A673 (cell line): ENCODE measurements at regions not wholly inside any gene's neighbourhood (a gene's known extent, or its start where the extent isn't known, plus 50 kb on each side); places are given as distances from the start of the nearest gene placed in this dataset.
"Not testable (repeated sequence)": the region's sequence is repeated elsewhere in the genome, so short reads cannot be mapped to it uniquely, and the experiment has no call there.

Experiments
- BruUV-seq: library from RNA; stranded (reverse); fragments of 400-500 nt; replicated peaks from 2 replicates; lab custom pipeline; 2021; lab: Mats Ljungman, UMichigan
- CTCF ChIA-PET: fragments of 300-600 bp; sonication (Branson Sonifier 250); formaldehyde crosslinking; loops from one replicate; lab custom pipeline; 2022; ENCODE audit warnings: antibody characterized with exemption; lab: Charles Lee
- POLR2A ChIA-PET: fragments of 300-600 bp; sonication (Branson Sonifier 250); formaldehyde crosslinking; loops from one replicate; lab custom pipeline; 2022; ENCODE audit warnings: antibody characterized with exemption; ENCODE audit not compliant: low non-redundant PET; lab: Charles Lee
- DNase-seq: peaks from one replicate; pipeline ENCODE4 v3.0.0-alpha.2; 2015; ENCODE audit warnings: low spot score
- H3K27ac ChIP-seq: fragments of 200-600 bp; sonication (generic); 2 replicates; pipeline ENCODE4 v1.5.1; 2016; ENCODE audit warnings: mixed run types, low read depth, mild to moderate bottlenecking, mixed read lengths, antibody characterized with exemption, low read length; ENCODE audit not compliant: poor library complexity, severe bottlenecking
- H3K27me3 ChIP-seq: fragments of 200-600 bp; sonication (generic); replicated peaks from 2 replicates; pipeline ENCODE4 v1.6.1; 2017; ENCODE audit warnings: mixed run types, low read depth, mild to moderate bottlenecking, mixed read lengths, antibody characterized with exemption, low read length; ENCODE audit not compliant: insufficient read depth, poor library complexity
- H3K36me3 ChIP-seq: fragments of 200-600 bp; sonication (generic); 2 replicates; pipeline ENCODE4 v1.6.1; 2016; ENCODE audit warnings: mixed run types, mild to moderate bottlenecking, mixed read lengths, antibody characterized with exemption, low read length; ENCODE audit not compliant: insufficient read depth, poor library complexity, severe bottlenecking
- H3K4me1 ChIP-seq: fragments of 200-600 bp; sonication (generic); 2 replicates; pipeline ENCODE4 v1.6.1; 2017; ENCODE audit warnings: mixed run types, mild to moderate bottlenecking, mixed read lengths, antibody characterized with exemption, low read length; ENCODE audit not compliant: insufficient read depth, poor library complexity, severe bottlenecking
- H3K4me3 ChIP-seq: fragments of 200-600 bp; sonication (generic); 2 replicates; pipeline ENCODE4 v1.5.1; 2016; ENCODE audit warnings: low read depth, mixed run types, mild to moderate bottlenecking, mixed read lengths, low read length; ENCODE audit not compliant: poor library complexity, severe bottlenecking
- H3K9me3 ChIP-seq: fragments of 200-600 bp; sonication (generic); 2 replicates; pipeline ENCODE4 v1.6.1; 2016; ENCODE audit warnings: mixed run types, low read depth, mild to moderate bottlenecking, mixed read lengths, antibody characterized with exemption, low read length; ENCODE audit not compliant: poor library complexity, severe bottlenecking
- CTCF ChIP-seq: fragments of 300-800, 200-600 bp; sonication (generic); conservative IDR thresholded peaks from 2 replicates; pipeline ENCODE4 v1.5.1; 2017; ENCODE audit warnings: low read depth, mild to moderate bottlenecking, antibody characterized with exemption, low read length, moderate library complexity, mixed read lengths
- EZH2 ChIP-seq: fragments of 200-600 bp; sonication (generic); IDR thresholded peaks from 2 replicates; pipeline ENCODE4 v1.6.1; 2017; ENCODE audit warnings: borderline replicate concordance, low read depth, mild to moderate bottlenecking, mixed read lengths, antibody characterized with exemption, low read length; ENCODE audit not compliant: poor library complexity, severe bottlenecking
- intact Hi-C: fragments of 100-400 bp; cut with micrococcal nuclease; formaldehyde crosslinking; loops from one replicate; pipeline ENCODE4 v1.10.0; 2022; ENCODE audit not compliant: unreplicated experiment

- no peaks in the 10 kb centered on the region for H3K36me3 ChIP-seq
- BruUV-seq = no TSS peak
- intact Hi-C loops = no loop called here
- no peaks in the 10 kb centered on the region for H3K27me3 ChIP-seq
- H3K4me1 ChIP-seq = no peaks in the 10 kb centered on the region
- POLR2A ChIA-PET = no interaction called here
- no peak overlapping the region for H3K27ac ChIP-seq
- CTCF ChIA-PET = no interaction called here
- TF ChIP-seq EZH2 = no peak
- no peak for TF ChIP-seq CTCF
- H3K4me3 ChIP-seq = no peak overlapping the region
- DNase-seq = no peak
- H3K9me3 ChIP-seq = no peaks in the 10 kb centered on the region
Measured at GRCh38 chr16:13631213-13631767, 288.7 kb upstream of the ERCC4 start.

GRCh38 chr16:13631916-13632315 is 288.0 kb upstream of the ERCC4 start:
- no TSS peak for BruUV-seq
- Histone ChIP-seq H3K4me1 (no peaks in the 10 kb centered on the region), H3K36me3 (no peaks in the 10 kb centered on the region), H3K27me3 (no peaks in the 10 kb centered on the region), H3K9me3 (no peaks in the 10 kb centered on the region), H3K4me3 (no peak overlapping the region), H3K27ac (no peak overlapping the region)
- intact Hi-C loops = no loop called here
- DNase-seq = no peak
- ChIA-PET CTCF (no interaction called here), POLR2A (no interaction called here)
- TF ChIP-seq EZH2 = no peak
- TF ChIP-seq CTCF = no peak

- BruUV-seq, intact Hi-C loops, H3K9me3 ChIP-seq, H3K27ac ChIP-seq, H3K27me3 ChIP-seq, H3K36me3 ChIP-seq, H3K4me1 ChIP-seq, CTCF ChIA-PET, POLR2A ChIA-PET, H3K4me3 ChIP-seq: not testable (repeated sequence)
- DNase-seq = peak; percentile 9
Measured at GRCh38 chr16:13632504-13632903, 287.4 kb upstream of the ERCC4 start.

- intact Hi-C loops = no loop called here
- Histone ChIP-seq H3K27me3 (no peaks in the 10 kb centered on the region), H3K27ac (no peak overlapping the region), H3K4me1 (no peaks in the 10 kb centered on the region), H3K4me3 (no peak overlapping the region), H3K9me3 (no peaks in the 10 kb centered on the region), H3K36me3 (no peaks in the 10 kb centered on the region)
- no peak for DNase-seq
- TF ChIP-seq EZH2 (no peak), CTCF (no peak)
- CTCF ChIA-PET = no interaction called here
- POLR2A ChIA-PET = no interaction called here
- no TSS peak for BruUV-seq
Measured at GRCh38 chr16:13633391-13633861, 286.5 kb upstream of the ERCC4 start.
